ENCODE measurements at regions not wholly inside any gene's neighbourhood (a gene's known extent, or its start where the extent isn't known, plus 50 kb on each side); places are given as distances from the start of the nearest gene placed in this dataset.
"Not testable (repeated sequence)": the region's sequence is repeated elsewhere in the genome, so short reads cannot be mapped to it uniquely, and the experiment has no call there.

DNA sequence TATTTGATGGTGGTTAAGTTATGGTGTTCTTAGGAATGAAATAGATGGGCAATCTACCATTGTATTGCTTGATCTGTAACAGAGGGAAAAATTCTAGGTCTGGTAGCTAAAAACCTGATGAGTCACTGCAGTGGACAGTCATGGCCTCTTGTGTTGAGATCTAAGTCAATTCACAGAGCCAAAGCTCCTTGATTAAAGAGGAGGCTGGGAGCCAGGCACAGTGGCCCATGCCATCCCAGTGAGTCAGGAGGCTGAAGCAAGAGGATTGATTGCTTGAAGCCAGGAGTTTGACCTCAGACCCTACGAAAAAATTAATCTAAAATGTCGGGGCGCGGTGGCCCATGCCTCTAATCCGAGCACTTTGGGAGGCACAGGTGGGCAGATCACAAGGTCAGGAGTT, 67.1 kb upstream of the KPNA3 start:
- peak overlapping the region; percentile 68 for H3K27ac ChIP-seq
- TF ChIP-seq, protein P1, sequence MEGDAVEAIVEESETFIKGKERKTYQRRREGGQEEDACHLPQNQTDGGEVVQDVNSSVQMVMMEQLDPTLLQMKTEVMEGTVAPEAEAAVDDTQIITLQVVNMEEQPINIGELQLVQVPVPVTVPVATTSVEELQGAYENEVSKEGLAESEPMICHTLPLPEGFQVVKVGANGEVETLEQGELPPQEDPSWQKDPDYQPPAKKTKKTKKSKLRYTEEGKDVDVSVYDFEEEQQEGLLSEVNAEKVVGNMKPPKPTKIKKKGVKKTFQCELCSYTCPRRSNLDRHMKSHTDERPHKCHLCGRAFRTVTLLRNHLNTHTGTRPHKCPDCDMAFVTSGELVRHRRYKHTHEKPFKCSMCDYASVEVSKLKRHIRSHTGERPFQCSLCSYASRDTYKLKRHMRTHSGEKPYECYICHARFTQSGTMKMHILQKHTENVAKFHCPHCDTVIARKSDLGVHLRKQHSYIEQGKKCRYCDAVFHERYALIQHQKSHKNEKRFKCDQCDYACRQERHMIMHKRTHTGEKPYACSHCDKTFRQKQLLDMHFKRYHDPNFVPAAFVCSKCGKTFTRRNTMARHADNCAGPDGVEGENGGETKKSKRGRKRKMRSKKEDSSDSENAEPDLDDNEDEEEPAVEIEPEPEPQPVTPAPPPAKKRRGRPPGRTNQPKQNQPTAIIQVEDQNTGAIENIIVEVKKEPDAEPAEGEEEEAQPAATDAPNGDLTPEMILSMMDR (conservative IDR thresholded peaks at IDR 0.05) = no peak

DNA sequence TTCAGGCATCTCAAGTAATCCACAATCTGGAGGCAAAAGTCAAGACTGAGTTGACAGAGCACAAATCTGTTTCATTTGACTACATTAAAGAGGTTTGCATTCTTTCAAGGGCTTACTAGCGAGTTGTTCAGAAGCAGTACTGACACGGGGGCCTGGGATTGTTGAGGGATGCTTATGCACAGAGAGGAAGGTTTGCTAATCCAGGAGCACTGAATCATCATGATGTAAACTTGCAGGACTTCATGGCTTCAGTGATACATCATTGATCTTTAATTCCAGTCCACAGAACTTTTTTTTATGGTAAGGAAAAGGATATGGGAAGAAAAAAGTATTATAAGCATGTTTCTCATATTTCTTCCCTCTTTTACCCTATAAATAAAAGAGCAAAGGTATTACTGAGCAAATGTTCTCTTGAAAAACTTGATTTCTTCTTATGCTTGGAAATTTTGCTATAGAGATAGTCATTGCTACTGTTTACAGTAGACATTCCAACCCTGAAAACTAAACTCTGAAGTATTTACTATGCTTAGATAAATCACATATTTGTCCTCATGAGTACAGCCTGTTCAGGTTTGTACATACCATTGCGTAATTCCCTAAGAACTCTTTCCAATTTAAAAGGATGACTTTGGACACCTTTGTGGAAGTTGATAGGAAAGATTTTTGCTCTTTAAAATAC, 65.8 kb upstream of the KPNA3 start:
- TF ChIP-seq, protein P1 (conservative IDR thresholded peaks at IDR 0.05) = no peak
- H3K27ac ChIP-seq = peak overlapping the region; percentile 68

DNA sequence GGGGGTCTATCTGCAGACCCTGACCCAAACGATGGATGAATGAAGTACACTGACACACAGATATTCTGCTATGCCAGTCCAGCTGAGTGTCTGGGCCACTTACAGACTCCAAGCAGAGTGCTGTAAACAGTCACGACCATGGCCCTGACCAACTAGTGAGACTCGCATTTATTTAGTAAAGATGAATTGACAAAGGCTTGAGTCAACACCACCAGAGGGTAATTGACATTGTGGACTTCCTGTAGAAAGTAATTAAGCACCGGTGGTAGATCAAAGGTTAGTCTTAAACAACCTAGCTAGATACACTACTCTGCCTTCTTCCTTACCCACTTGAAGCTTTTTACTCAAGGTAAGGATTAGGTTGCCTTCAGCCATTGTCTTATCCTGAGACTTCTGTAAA, 63.4 kb upstream of the KPNA3 start:
- H3K27ac ChIP-seq = no peak overlapping the region
- TF ChIP-seq, protein P1 (conservative IDR thresholded peaks at IDR 0.05) = no peak

DNA sequence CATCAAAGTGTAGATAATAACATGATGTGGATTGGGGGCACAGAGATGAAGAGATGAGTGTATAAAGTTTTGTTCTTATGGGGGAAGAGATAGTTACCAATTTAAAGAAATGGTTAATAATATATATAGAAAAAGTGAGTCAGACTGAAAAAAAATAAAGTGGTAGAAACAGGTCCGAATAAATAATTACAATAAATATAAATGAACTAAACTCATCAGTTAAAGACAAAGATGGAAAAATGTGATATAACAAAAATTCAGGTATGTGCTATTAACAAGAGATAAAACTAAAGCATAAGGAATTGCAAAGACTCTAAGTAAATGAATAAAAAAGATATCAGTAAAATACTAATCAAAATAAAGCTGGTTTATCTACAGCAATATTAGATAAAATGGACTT, 61.1 kb upstream of the KPNA3 start:
- TF ChIP-seq, protein P1 (conservative IDR thresholded peaks at IDR 0.05) = no peak
- H3K27ac ChIP-seq = no peak overlapping the region

DNA sequence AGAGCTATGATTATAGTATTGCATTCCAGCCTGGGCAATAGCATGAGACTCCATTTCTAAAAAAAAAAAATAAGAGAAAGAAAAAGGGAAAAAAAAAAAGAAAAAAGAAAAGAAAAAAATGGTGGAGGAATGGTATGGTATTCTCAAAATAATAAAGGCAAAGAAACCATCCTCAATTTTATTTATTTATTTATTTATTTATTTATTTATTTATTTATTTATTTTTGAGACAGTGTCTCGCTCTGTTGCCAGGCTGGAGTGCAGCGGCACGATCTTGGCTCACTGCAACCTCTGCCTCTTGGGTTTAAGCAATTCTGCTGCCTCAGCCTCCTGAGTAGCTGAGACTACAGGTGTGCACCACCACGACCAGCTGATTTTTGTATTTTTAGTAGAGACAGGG, 60.0 kb upstream of the KPNA3 start:
- not testable (repeated sequence) for H3K27ac ChIP-seq

DNA sequence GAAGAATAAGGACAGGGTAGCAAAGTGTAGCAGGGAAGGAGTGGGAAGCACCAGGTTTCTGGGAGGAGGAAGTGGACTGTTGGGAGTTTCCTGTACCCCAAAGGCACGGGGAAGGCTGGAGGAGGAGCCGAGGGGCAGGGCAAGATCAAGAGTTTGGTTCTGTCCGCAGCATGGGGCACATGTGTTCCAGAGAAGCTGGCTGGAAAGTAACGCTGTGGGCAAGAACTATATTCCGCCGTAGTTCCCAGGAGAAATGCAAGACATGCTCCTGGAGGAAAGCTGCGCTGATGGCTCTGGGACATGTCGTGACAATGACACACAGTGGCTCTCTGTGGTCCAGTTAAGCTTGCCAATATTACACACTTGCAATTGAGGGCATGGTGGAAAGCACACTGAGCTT, 51.7 kb upstream of the KPNA3 start:
- no peak overlapping the region for H3K27ac ChIP-seq
- TF ChIP-seq, protein P1 (conservative IDR thresholded peaks at IDR 0.05) = no peak
